ENCODE measurements at regions not wholly inside any gene's neighbourhood (a gene's known extent, or its start where the extent isn't known, plus 50 kb on each side); places are given as distances from the start of the nearest gene placed in this dataset.

DNA sequence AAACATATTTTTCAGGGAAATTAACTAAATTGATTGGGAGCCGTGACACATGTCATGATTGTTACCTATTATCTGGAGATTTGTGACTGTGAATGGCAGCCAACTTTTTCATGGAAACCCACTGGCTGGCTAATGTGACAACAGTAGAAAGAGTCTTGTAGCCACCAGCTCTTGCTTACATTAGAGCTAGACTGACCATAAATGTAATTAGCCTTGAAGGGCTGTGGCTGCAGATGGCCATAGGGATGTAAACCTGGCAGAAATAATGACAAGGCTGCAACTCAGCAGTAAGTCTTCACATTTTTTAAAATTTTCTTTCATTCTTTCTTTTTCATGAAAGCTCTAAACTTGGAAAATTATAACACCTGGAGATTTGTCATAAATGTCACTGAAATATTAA, 168.2 kb upstream of the ROBO2 start:
- no peaks in the 10 kb centered on the region for H3K36me3 ChIP-seq (ENCODE audit: insufficient read depth, low read length)
- no peak overlapping the region for H3K9ac ChIP-seq (ENCODE audit: low read depth, low read length)
- H3K4me1 ChIP-seq (ENCODE audit: insufficient read depth, low read length), result peaks cover 6% of the 10 kb centered on the region; the same call in 1 of the 2 replicates
- H3K9me3 ChIP-seq (ENCODE audit: control insufficient read depth, insufficient read depth, low read length), result no peaks in the 10 kb centered on the region; the same call in 1 of the 2 replicates

- no peaks in the 10 kb centered on the region; the same call in 1 of the 2 replicates for H3K9me3 ChIP-seq (ENCODE audit: control insufficient read depth, insufficient read depth, low read length)
- peaks cover 6% of the 10 kb centered on the region; the same call in 1 of the 2 replicates for H3K4me1 ChIP-seq (ENCODE audit: insufficient read depth, low read length)
- H3K9ac ChIP-seq (ENCODE audit: low read depth, low read length), result no peak overlapping the region
- no peaks in the 10 kb centered on the region for H3K36me3 ChIP-seq (ENCODE audit: insufficient read depth, low read length)
Observed at GRCh38 chr3:76872999-76873398, 166.9 kb upstream of the ROBO2 start.

- Histone ChIP-seq H3K4me1 (ENCODE audit: insufficient read depth, low read length) (peaks cover 6% of the 10 kb centered on the region; the same call in 1 of the 2 replicates), H3K36me3 (ENCODE audit: insufficient read depth, low read length) (no peaks in the 10 kb centered on the region), H3K9ac (ENCODE audit: low read depth, low read length) (no peak overlapping the region), H3K9me3 (ENCODE audit: control insufficient read depth, insufficient read depth, low read length) (no peaks in the 10 kb centered on the region; the same call in 1 of the 2 replicates)
Observed at GRCh38 chr3:76873532-76874242, 166.2 kb upstream of the ROBO2 start.

- H3K36me3 ChIP-seq (ENCODE audit: insufficient read depth, low read length), result no peaks in the 10 kb centered on the region
- H3K9ac ChIP-seq (ENCODE audit: low read depth, low read length), result no peak overlapping the region
- no peaks in the 10 kb centered on the region for H3K4me1 ChIP-seq (ENCODE audit: insufficient read depth, low read length)
- no peaks in the 10 kb centered on the region; the same call in 1 of the 2 replicates for H3K9me3 ChIP-seq (ENCODE audit: control insufficient read depth, insufficient read depth, low read length)
Observed at GRCh38 chr3:76879959-76880358, 159.9 kb upstream of the ROBO2 start.

GRCh38 chr3:76886761-76887500, 153.0 kb upstream of the ROBO2 start:
- Histone ChIP-seq H3K9ac (ENCODE audit: low read depth, low read length) (no peak overlapping the region), H3K36me3 (ENCODE audit: insufficient read depth, low read length) (no peaks in the 10 kb centered on the region), H3K4me1 (ENCODE audit: insufficient read depth, low read length) (no peaks in the 10 kb centered on the region), H3K9me3 (ENCODE audit: control insufficient read depth, insufficient read depth, low read length) (no peaks in the 10 kb centered on the region)

DNA sequence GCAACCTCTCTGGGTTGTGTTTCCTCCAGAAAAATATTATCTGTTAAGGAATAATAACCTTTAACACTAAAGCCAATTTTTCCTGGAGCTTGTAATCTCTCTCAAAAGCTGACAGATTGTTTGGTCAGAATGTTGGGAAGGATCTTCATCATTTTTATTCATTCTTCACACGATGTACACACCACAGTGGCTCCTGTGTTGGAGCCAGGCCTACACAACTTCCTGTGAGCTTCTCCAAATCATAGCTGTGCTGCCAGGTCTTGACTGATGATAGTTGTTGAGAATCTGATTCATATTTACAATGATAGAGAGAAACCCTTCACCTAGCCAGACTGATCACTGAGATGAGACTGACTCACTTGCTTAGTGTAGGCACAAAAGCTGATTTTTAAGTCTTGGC, 151.0 kb upstream of the ROBO2 start:
- H3K4me1 ChIP-seq (ENCODE audit: insufficient read depth, low read length), result no peaks in the 10 kb centered on the region
- H3K36me3 ChIP-seq (ENCODE audit: insufficient read depth, low read length), result no peaks in the 10 kb centered on the region
- H3K9ac ChIP-seq (ENCODE audit: low read depth, low read length), result no peak overlapping the region
- no peaks in the 10 kb centered on the region for H3K9me3 ChIP-seq (ENCODE audit: control insufficient read depth, insufficient read depth, low read length)

DNA sequence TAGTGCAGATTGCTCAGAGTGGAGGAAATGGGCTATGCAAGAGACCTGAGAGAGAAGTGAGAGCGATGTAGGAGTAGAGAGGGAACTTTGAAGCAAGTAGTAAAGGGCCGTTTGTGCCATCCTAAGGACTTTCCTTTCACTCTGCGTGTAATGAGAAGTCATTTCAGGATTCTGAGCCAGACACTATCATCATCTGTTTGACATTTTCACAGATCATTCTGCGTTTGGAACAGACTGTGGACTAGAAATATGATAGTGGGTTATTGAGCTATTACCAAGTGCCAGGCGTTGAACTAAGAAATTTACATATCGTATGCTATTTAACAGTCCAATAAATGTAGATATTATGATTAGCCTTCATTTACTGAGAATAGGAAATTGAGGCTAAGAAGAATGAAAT, 150.0 kb upstream of the ROBO2 start:
- Histone ChIP-seq H3K9me3 (ENCODE audit: control insufficient read depth, insufficient read depth, low read length) (no peaks in the 10 kb centered on the region), H3K36me3 (ENCODE audit: insufficient read depth, low read length) (no peaks in the 10 kb centered on the region), H3K4me1 (ENCODE audit: insufficient read depth, low read length) (no peaks in the 10 kb centered on the region), H3K9ac (ENCODE audit: low read depth, low read length) (no peak overlapping the region)

GRCh38 chr3:76897076-76897475, 142.8 kb upstream of the ROBO2 start:
- H3K36me3 ChIP-seq (ENCODE audit: insufficient read depth, low read length), result no peaks in the 10 kb centered on the region
- H3K4me1 ChIP-seq (ENCODE audit: insufficient read depth, low read length), result no peaks in the 10 kb centered on the region
- H3K9me3 ChIP-seq (ENCODE audit: control insufficient read depth, insufficient read depth, low read length), result peaks cover 3% of the 10 kb centered on the region; the same call in 1 of the 2 replicates
- no peak overlapping the region for H3K9ac ChIP-seq (ENCODE audit: low read depth, low read length)

DNA sequence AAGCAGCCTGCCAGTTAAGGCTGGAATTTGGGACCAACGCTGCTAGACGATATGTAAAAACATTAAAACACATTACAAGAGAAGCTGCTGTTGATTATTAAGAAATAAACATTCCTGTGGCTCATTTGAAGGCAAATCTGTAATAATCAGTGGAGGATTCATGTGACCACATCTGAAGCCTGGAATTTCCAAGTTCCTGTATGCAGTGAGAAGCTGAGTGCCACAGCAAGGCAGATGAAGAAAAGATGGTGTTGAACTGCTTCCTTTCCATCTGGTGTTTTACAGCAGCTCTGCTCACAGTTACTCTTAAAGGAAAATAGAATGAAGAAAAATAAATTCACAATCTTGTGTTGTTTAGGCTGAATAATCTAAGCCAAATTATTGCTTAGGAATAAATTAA, 139.3 kb upstream of the ROBO2 start:
- Histone ChIP-seq H3K9ac (ENCODE audit: low read depth, low read length) (no peak overlapping the region), H3K9me3 (ENCODE audit: control insufficient read depth, insufficient read depth, low read length) (peaks cover 3% of the 10 kb centered on the region; the same call in 1 of the 2 replicates), H3K36me3 (ENCODE audit: insufficient read depth, low read length) (no peaks in the 10 kb centered on the region), H3K4me1 (ENCODE audit: insufficient read depth, low read length) (no peaks in the 10 kb centered on the region)

DNA sequence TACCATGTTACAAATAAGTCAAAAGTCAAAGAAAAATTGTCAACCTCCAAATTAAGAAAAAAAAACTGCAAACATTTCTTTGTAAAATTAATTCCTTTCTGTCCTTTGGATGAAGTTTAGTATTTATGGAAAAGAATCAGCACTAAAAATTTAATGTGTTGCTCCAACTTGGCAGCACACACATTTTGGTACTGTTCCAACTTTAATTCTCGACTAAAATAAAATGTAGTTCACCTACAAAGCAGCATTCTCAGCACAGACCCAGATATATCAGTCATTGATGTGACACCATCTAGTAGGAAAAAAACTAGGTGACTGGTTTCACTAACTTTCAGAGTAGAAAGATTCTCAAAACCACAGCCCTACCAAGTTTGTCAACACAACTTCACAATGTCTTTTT, 131.7 kb upstream of the ROBO2 start:
- Histone ChIP-seq H3K4me1 (ENCODE audit: insufficient read depth, low read length) (no peaks in the 10 kb centered on the region), H3K9ac (ENCODE audit: low read depth, low read length) (no peak overlapping the region), H3K9me3 (ENCODE audit: control insufficient read depth, insufficient read depth, low read length) (no peaks in the 10 kb centered on the region), H3K36me3 (ENCODE audit: insufficient read depth, low read length) (no peaks in the 10 kb centered on the region)

DNA sequence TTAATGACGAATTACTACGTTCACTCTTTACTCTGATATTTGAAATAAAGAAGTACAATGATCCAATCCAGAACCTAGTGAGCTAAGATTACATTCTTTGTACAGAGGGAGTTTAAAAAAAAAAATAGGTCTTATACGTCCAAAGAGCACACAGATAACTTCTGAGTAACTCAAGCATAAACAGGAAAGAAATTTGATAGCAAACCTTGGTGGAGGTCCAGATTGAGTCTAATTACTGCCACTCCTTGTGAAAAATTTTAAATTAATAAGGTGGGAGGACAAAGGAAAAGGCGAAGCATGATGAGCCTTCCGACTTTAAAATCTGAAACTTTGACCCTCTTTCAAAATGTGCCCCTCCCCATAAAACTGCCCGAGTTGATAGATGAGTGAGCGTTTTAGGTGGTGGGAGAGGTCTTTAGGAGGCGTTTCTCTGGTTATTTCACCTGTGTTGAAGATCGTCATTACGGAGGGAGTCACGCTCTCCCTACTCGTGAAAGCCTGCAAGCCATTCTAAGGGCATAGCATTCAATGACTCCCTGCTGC, 127.0 kb upstream of the ROBO2 start:
- H3K9ac ChIP-seq (ENCODE audit: low read depth, low read length), result no peak overlapping the region
- no peaks in the 10 kb centered on the region for H3K36me3 ChIP-seq (ENCODE audit: insufficient read depth, low read length)
- no peaks in the 10 kb centered on the region for H3K4me1 ChIP-seq (ENCODE audit: insufficient read depth, low read length)
- no peaks in the 10 kb centered on the region for H3K9me3 ChIP-seq (ENCODE audit: control insufficient read depth, insufficient read depth, low read length)

DNA sequence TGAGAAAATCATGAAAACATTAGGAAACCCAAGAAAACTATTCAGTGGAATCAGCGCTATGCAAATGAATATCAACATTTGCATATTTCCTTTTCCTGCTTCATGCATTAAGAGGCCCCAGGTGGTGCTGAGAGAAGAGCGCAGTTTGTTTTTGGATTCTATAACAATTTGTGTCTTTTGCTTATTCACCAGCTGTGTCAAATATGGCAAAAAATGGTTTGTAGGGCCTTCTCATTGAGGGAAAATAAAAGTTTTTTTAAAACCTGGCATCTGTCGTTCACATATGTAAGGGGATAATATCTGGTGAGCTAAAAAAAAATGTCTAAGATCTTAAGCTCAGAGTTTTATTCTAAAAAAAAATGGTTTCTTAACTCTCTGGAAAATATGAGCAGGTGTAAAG, 122.5 kb upstream of the ROBO2 start:
- no peak overlapping the region for H3K9ac ChIP-seq (ENCODE audit: low read depth, low read length)
- H3K36me3 ChIP-seq (ENCODE audit: insufficient read depth, low read length), result no peaks in the 10 kb centered on the region
- H3K4me1 ChIP-seq (ENCODE audit: insufficient read depth, low read length), result no peaks in the 10 kb centered on the region
- no peaks in the 10 kb centered on the region for H3K9me3 ChIP-seq (ENCODE audit: control insufficient read depth, insufficient read depth, low read length)

DNA sequence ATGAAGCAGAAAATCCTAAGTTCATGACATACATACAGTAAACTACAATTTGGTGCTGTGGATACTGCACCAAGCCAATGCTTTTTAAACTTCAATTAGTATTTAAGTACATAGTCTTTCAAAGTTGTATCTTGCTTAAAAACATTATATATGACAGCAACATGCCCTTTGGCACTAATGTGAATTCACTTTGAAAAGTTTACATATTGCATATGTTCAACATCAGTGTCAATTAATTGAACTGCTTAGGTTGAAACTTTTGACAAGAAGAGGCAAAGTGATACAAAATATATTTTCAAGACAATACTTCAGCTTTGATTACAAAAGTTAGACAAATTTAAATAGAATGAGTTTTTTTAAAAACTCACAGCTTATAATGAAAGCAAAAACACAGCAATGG, 119.4 kb upstream of the ROBO2 start:
- H3K36me3 ChIP-seq (ENCODE audit: insufficient read depth, low read length), result no peaks in the 10 kb centered on the region
- H3K9me3 ChIP-seq (ENCODE audit: control insufficient read depth, insufficient read depth, low read length), result no peaks in the 10 kb centered on the region
- H3K4me1 ChIP-seq (ENCODE audit: insufficient read depth, low read length), result no peaks in the 10 kb centered on the region
- no peak overlapping the region for H3K9ac ChIP-seq (ENCODE audit: low read depth, low read length)

DNA sequence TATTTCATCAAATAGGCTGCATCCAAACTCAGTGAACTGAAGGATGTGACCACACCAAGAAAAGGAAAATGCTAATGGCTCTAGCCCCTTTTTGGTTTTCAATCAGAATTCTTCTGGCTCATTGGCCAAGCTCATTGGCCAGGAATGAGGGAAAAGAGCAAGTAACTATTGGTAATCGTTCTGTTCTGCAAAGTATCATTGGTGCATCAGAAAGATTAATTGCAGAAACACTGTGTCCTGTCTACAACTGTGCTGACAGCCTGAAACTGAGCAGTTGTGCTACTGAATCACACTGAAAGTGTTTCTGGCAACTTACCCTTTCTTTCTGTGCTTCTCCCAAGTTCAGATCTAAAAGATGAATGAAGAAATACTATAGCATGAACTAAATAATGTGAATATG, 116.4 kb upstream of the ROBO2 start:
- H3K36me3 ChIP-seq (ENCODE audit: insufficient read depth, low read length), result no peaks in the 10 kb centered on the region
- H3K9me3 ChIP-seq (ENCODE audit: control insufficient read depth, insufficient read depth, low read length), result no peaks in the 10 kb centered on the region
- no peak overlapping the region for H3K9ac ChIP-seq (ENCODE audit: low read depth, low read length)
- H3K4me1 ChIP-seq (ENCODE audit: insufficient read depth, low read length), result no peaks in the 10 kb centered on the region

- no peaks in the 10 kb centered on the region for H3K36me3 ChIP-seq (ENCODE audit: insufficient read depth, low read length)
- H3K9me3 ChIP-seq (ENCODE audit: control insufficient read depth, insufficient read depth, low read length), result 0 out of 2 replicates have a peak, but pooled peaks cover 4% of the 10 kb centered on the region
- no peaks in the 10 kb centered on the region for H3K4me1 ChIP-seq (ENCODE audit: insufficient read depth, low read length)
- H3K9ac ChIP-seq (ENCODE audit: low read depth, low read length), result no peak overlapping the region
Observed at GRCh38 chr3:76930712-76931111, 109.2 kb upstream of the ROBO2 start.
